Ovary (tissue), 3 donors: ENCODE measurements at regions not wholly inside any gene's neighbourhood (a gene's known extent, or its start where the extent isn't known, plus 50 kb on each side); places are given as distances from the start of the nearest gene placed in this dataset.

Experiments
- CTCF ChIP-seq, 3 donors: fragments of 450-650 bp in 2 of 3; fragments of 200-600 bp in 1 of 3; IDR thresholded peaks; one replicate each; pipeline versions ENCODE4 v1.5.1 to v1.8.0; 2016 to 2022; ENCODE audit warnings: antibody characterized with exemption in 3 of 3, mild to moderate bottlenecking in 1 of 3
- POLR2A ChIP-seq: fragments of 450-650 bp; IDR thresholded peaks from one replicate; pipeline ENCODE4 v1.6.1; 2017; ENCODE audit warnings: antibody characterized with exemption, mild to moderate bottlenecking, moderate library complexity
- donor health status: DM: no; HTN: no; CAD: no.

GRCh38 chr3:170780955-170781354 is 89.0 kb downstream of the RPL22L1 start:
- no peak for TF ChIP-seq POLR2A
- TF ChIP-seq CTCF (IDR thresholded peaks at IDR 0.05), result no peak
